Superior temporal gyrus (tissue), 1 donor: ENCODE measurements at regions not wholly inside any gene's neighbourhood (a gene's known extent, or its start where the extent isn't known, plus 50 kb on each side); places are given as distances from the start of the nearest gene placed in this dataset.
"Not testable (repeated sequence)": the region's sequence is repeated elsewhere in the genome, so short reads cannot be mapped to it uniquely, and the experiment has no call there.

Source experiments
- DNase-seq: peaks from one replicate; pipeline ENCODE4 v3.0.0-alpha.2; 2016; ENCODE audit errors: extremely low spot score

DNA sequence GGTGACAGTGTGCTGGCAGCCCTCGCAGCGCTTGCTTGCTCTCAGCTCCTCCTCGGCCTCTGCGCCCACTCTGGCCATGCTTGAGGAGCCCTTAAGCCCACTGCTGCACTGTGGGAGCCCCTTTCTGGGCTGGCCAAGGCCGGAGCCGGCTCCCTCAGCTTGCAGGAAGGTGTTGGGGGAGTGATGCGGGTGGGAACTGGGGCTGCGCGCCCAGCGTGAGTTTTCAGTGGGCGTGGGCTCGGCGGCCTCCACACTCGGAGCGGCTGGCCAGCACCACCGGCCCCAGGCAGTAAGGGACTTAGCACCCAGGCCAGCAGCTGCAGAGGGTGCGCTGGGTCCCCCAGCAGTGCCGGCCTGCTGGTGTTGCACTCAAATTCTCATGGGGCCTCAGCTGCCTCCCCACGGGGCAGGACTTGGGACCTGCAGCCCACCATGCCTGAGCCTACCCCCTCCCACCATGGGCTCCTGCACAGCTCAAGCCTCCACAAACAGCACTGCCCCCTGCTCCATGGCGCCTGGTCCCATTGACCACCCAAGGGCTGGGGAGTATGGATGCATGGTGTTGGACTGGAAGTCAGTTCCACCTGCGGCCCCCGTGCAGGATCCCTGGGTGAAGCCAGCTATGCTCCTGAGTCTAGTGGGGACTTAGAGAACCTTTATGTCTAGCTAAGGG is 223.1 kb upstream of the PTPRD start:
- no peak for DNase-seq

DNA sequence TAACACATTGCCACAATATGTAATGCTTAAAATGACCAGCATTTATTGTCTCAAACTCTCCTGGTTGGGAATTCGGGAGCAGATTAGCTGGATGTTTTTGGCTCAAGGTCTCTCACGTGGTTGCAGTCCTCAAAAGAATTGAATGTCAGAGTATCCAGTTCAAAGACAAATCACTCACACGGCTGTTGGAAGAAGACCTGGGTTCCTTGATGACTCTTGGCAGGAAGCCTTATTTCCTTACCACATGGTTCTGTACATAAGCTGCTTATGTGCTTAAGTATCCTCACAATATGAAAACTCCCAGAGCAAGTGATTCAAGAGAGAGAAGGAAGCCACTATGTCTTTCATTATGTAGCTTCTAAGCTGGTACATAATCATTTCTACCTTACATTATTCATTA is 230.3 kb upstream of the PTPRD start:
- no peak for DNase-seq

GRCh38 chr9:10855847-10856246 is 243.0 kb upstream of the PTPRD start:
- no peak for DNase-seq

DNA sequence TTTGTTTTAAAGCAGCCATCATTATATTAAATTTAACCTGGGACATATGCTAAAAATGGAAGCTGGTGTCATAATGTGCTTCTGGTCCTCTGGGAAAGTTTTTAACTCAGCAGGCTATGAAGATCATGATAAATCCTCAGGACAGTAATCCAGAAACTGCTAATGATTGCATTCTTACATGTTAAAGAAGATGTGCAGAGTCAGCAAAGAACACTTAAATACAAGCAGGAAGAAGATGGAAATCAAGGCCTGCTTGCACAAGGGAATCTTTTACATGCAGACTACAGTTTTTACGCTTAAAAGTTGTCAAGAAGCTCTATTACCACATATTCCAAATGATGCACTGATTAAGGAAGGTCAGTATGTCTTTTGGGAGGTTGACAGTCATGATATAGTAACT is 246.0 kb upstream of the PTPRD start:
- DNase-seq, result no peak

DNA sequence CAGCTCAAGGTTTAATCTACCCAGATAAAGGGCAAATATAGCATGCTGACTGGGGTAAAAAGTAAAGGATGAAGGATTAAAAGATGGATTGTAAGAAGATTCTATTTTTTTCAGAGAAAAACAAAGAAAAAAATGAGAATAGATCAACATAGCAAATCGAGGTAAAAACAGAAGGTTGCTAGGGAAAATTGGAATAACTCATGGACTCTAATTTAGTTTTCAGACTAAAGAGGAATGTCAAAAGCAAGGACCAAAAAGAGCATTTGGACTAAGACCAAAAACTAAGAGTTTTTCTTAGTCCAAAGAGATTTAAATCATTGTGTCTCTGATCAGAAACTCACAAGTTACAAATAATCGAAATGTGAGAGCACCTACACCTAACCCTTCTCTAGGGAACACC is 250.7 kb upstream of the PTPRD start:
- DNase-seq, result no peak

- no peak for DNase-seq
Observed at GRCh38 chr9:10867194-10867593, 254.4 kb upstream of the PTPRD start.

GRCh38 chr9:10869687-10870086 is 256.9 kb upstream of the PTPRD start:
- DNase-seq, result no peak

DNA sequence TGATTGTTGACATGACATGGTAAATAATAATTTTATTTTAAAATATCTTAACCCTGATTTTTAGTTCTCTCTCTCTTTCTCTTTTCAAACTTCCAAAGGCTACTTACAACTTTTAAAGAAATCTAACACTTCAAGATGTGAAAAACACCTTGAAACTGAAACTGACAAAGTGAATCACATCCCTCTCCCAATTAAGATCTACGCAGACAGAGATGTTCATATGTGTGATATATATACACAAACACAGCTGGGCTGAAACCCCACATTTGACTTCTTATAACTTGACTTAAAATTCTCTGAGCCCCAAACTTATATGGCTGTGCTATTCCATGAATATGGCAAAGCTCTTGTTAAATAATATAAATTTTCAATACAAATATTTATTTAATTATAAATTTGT is 261.2 kb upstream of the PTPRD start:
- DNase-seq, result no peak

- no peak for DNase-seq
Observed at GRCh38 chr9:10875752-10876151, 262.9 kb upstream of the PTPRD start.

- no peak for DNase-seq
Observed at GRCh38 chr9:10876333-10876732, 263.5 kb upstream of the PTPRD start.

GRCh38 chr9:10890266-10890665 is 277.5 kb upstream of the PTPRD start:
- DNase-seq, result not testable (repeated sequence)

- no peak for DNase-seq
Observed at GRCh38 chr9:10899509-10899908, 286.7 kb upstream of the PTPRD start.

DNA sequence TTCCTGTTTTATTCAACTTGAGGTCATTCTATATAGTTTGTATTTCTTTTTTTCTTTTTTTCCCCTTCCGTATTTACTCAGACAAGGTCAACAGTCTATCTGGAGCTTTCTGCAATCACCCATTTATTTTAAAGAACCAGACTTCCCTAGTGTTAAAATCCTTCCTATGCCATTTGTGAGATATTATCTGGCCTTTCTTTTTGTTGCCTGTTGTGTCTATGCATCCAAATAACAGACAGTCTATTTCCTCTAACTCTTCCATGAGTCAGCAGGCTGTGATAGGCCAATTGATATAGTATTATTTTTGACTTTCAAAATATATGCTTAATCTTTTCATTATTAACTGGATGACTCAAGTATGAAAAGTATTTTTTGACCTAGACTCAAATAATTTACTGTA is 291.2 kb upstream of the PTPRD start:
- no peak for DNase-seq

GRCh38 chr9:10910779-10911178 is 298.0 kb upstream of the PTPRD start:
- DNase-seq, result no peak

DNA sequence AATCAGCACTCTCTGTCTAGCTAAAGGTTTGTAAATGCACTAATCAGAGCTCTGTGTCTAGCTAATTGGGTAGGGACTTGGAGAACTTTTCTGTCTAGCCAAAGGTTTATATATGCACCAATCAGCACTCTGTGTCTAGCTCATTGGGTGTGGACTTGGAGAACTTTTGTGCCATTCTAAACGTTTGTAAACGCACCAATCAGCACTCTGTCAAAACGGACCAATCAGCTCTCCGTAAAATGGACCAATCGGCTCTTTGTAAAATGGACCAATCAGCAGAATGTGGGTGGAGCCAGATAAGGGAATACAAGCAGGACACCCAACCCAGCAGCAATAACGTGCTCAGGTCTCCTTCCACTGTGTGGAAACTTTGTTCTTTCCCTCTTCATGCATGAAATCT is 298.6 kb upstream of the PTPRD start:
- no peak for DNase-seq

DNA sequence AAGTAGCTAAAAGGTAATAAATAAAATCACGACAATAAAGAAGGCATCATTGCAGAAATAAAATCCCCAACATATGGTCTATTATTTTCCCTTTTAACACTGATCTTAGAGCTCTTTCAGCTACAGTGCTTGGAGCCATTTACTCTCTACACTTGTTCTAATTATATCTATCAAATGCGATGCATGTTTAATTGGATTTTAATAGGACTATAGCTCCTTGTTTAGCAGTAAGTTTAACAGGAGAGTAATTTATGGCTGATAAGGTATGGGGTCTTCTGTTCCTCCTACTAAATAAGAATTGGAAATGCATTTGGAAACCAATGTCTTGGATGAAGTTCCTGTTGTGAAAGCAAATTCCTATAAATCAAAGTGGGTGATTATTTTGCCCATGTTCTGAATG is 304.2 kb upstream of the PTPRD start:
- DNase-seq, result no peak

DNA sequence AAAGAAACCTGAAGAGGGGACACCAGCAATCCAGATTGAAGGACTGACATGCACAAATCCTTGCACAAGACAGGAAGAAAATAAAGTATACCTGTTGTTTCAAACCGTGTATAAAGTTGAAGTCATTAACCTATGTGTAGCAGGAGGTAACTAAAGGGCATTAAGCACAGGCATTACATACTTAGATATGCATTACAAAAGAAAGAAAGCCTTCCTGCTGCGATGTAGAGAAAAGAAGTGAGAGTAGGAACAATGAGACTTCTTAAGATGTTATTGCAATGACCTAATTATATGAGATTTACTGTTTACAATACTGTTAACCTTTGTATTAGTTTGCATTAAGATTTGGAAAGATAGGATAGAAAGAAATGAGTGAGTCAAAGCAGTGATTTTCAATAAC is 308.9 kb upstream of the PTPRD start:
- DNase-seq, result no peak

GRCh38 chr9:10925896-10926295 is 313.1 kb upstream of the PTPRD start:
- no peak for DNase-seq

DNA sequence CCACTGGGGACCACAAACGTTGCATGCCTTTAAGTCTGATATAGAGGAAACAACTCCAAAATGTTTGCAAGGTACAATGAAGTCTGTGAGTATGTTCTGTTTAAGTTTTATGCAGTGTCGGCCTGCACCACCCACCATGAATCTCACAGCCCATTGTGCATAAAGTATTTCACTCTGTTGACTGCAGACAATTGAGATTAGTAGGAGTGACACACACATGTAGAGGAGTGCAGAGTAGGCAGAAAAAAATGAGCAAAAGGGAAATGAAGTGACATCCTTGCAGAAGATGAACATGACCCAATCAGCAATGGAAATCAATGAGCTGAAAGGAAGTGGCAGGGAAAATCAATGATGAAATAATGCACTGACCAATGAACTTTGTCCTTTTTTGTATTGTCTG is 315.6 kb upstream of the PTPRD start:
- no peak for DNase-seq

GRCh38 chr9:10930081-10930480 is 317.3 kb upstream of the PTPRD start:
- no peak for DNase-seq

- no peak for DNase-seq
Observed at GRCh38 chr9:10946676-10947410, 334.0 kb upstream of the PTPRD start.

- no peak for DNase-seq
Observed at GRCh38 chr9:10957878-10958277, 345.1 kb upstream of the PTPRD start.

DNA sequence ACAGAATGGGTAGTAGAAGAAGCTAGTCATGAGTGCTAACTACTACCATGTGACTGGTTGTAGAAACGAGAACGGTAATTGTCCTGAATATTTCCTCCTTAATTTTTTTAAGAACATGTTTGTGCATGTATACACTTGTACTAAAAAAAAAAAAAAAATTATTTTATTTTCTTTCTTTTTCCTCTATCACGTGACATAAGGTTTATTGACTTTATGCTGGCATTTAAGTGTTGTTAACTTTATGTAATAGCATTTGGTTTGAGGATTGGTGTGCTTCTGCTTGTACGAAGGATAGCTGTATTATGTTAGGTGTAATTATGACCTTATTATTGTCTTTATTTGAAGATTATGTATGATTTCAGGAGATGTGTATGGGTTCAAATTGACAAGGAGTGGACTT is 349.1 kb upstream of the PTPRD start:
- no peak for DNase-seq

DNA sequence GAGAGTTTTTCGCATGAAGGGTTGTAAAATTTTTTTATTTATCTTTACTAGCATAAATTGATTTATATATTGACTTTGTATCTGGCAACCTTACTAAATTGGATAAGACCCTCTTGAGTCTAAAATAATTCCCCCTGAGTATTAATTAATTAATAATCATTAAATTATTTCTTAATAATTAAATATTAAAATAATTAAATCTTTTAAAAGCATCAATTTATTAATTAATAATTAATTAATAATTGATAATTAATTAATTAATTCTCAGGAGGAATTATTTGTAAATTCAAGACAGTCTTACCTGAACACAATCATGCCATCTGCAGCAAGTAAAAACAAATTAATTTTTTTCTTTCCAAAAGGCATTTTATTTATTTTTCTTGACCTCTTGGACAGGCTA is 370.4 kb upstream of the PTPRD start:
- DNase-seq, result no peak
